Type B pancreatic cell (in vitro differentiated cells): ENCODE measurements at regions not wholly inside any gene's neighbourhood (a gene's known extent, or its start where the extent isn't known, plus 50 kb on each side); places are given as distances from the start of the nearest gene placed in this dataset.

Experiments
- DNase-seq: peaks from one replicate; pipeline ENCODE4 v3.0.0; 2021; ENCODE audit warnings: mixed read lengths; ENCODE audit not compliant: unreplicated experiment; ENCODE audit errors: extremely low spot score
- H3K27ac Mint-ChIP-seq: 2 replicates; pipeline ENCODE4 v1.8.0; 2021; ENCODE audit warnings: mild to moderate bottlenecking, mixed read lengths
- H3K27me3 Mint-ChIP-seq: 2 replicates; pipeline ENCODE4 v1.8.0; 2021; ENCODE audit warnings: mixed read lengths
- H3K36me3 Mint-ChIP-seq: 2 replicates; pipeline ENCODE4 v1.8.0; 2021; ENCODE audit warnings: mixed read lengths
- H3K4me1 Mint-ChIP-seq: one replicate; pipeline ENCODE4 v1.8.0; 2021; ENCODE audit warnings: mixed read lengths; ENCODE audit not compliant: unreplicated experiment
- H3K4me3 Mint-ChIP-seq: 2 replicates; pipeline ENCODE4 v1.8.0; 2021; ENCODE audit warnings: mild to moderate bottlenecking, mixed read lengths
- H3K9me3 Mint-ChIP-seq: 2 replicates; pipeline ENCODE4 v1.8.0; 2021; ENCODE audit warnings: mixed read lengths
- CTCF ChIP-seq: fragments of 200-600 bp; sonication (generic); conservative IDR thresholded peaks from 2 replicates; pipeline ENCODE4 v1.5.0; 2021; ENCODE audit warnings: antibody characterized with exemption, mild to moderate bottlenecking

DNA sequence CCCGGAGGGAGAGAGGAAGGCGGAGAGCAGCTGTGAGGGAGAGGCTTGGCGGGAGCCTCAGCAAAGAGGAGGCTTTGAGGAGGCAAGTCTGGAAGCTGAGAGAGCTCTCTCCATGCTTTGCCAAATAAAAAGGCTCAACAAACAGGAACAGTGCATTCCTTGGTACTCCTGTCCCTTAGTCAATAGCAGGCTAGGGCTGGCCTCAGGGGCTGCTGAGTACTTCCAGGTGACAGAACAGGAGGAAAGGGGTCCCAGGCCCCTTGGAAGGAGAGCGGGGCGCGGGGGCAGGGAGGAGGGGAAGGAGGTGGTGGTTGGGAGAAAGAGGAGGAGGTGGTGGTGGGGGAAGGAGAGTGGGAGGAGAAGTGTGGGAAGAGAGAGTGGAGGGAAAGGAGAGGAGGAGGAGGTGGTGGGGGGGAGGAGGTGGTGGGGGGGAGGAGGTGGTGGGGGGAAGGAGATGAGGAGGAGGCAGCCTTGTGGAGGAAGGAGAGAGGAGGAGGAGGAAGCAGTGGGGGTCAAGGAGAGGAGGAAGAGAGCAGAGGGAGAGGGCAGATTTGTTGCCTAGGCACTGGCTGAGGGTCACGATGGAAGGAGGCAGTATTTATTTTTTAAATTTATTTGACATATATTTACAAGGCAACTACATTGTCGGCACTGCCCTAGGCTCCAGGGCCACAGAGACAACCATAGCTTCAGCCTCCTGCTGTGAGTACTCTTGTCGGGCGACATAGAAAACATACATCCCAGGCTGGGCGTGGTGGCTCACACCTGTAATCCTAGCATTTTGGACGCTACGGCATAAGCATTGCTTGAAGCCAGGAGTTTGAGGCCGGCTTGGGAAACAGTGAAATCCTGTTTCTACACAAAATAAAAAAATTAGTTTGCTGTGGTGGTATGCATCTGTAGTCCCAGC, 74.2 kb upstream of the ZBED5 start:
- no peak for DNase-seq
- no peaks in the 10 kb centered on the region for H3K36me3 Mint-ChIP-seq
- H3K27me3 Mint-ChIP-seq = no peaks in the 10 kb centered on the region
- H3K27ac Mint-ChIP-seq = peak overlapping the region; percentile 92
- H3K4me1 Mint-ChIP-seq = peaks cover 30% of the 10 kb centered on the region
- no peaks in the 10 kb centered on the region for H3K9me3 Mint-ChIP-seq
- TF ChIP-seq CTCF = no peak
- H3K4me3 Mint-ChIP-seq = peak overlapping the region; percentile 91

- no peak for TF ChIP-seq CTCF
- peak overlapping the region; percentile 91 for H3K4me3 Mint-ChIP-seq
- H3K36me3 Mint-ChIP-seq = no peaks in the 10 kb centered on the region
- no peaks in the 10 kb centered on the region for H3K9me3 Mint-ChIP-seq
- no peaks in the 10 kb centered on the region for H3K27me3 Mint-ChIP-seq
- peak; percentile 85 for DNase-seq
- H3K27ac Mint-ChIP-seq = peak overlapping the region; percentile 92
- peaks cover 36% of the 10 kb centered on the region for H3K4me1 Mint-ChIP-seq
Observed at GRCh38 chr11:10930972-10931760, 73.3 kb upstream of the ZBED5 start.

DNA sequence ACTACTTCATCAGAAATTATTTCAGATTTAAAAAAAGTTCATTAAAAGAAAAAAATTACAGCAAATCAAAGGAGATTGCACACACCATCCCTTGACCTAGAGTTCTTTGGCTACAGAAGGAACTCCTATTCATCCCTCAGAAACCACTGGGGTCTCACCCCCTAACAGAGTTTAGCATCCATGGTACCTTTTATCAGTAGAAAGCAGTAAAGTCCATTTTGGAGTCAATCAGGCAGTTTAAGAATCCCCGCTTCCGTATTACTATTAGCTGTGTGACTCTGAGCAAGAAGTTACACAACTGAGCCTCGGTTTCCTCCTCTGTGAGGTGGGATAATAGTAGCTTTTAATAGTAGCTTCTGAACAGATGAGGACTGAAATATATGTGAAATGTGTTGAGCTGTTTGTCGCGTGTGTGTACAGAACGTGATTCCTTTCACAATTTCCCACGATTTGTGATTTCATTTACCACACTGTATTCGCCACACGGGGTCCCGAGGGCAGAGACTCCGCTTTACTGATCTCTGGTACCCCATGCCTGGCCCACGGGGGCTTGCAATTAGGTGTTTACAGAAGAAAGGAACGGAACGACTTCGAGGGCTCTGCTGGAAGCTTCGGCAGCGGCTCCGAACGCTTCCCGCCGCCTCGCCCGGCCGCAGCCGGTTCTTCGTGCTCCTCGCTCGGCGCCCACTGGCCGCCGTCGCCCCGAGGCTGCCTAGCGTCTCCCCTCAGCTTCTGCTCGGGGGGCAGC, 72.5 kb upstream of the ZBED5 start:
- TF ChIP-seq CTCF = peak; percentile 31
- H3K27me3 Mint-ChIP-seq = no peaks in the 10 kb centered on the region
- no peaks in the 10 kb centered on the region for H3K9me3 Mint-ChIP-seq
- H3K4me1 Mint-ChIP-seq = peaks cover 36% of the 10 kb centered on the region
- peak overlapping the region; percentile 83 for H3K27ac Mint-ChIP-seq
- DNase-seq = no peak
- peak overlapping the region; percentile 89 for H3K4me3 Mint-ChIP-seq
- H3K36me3 Mint-ChIP-seq = no peaks in the 10 kb centered on the region

DNA sequence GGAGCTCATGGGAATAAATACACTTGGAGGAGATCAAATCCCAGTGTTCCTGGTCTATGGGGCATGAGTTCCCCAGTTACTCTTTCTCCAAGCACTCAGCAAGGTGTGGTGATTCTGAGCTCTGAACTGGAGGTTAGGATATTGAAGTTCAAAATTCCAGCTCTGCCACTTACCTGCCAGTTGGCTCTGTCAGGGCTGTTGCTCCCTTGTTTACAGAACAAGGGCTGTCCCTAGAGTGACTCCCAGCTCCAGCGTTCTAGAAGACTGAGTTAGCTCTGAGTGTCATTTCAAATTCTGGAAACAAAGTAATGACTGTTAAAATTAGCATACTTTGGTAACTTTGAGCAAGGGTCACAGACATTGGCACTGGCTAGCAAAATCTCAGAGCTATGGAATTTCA, 69.7 kb upstream of the ZBED5 start:
- H3K27ac Mint-ChIP-seq = peak overlapping the region; percentile 4
- no peak overlapping the region for H3K4me3 Mint-ChIP-seq
- H3K36me3 Mint-ChIP-seq = no peaks in the 10 kb centered on the region
- no peak for TF ChIP-seq CTCF
- no peaks in the 10 kb centered on the region for H3K9me3 Mint-ChIP-seq
- H3K4me1 Mint-ChIP-seq = peaks cover 31% of the 10 kb centered on the region
- no peaks in the 10 kb centered on the region for H3K27me3 Mint-ChIP-seq
- no peak for DNase-seq

- Mint-ChIP-seq H3K4me1 (peaks cover 30% of the 10 kb centered on the region), H3K27ac (peak overlapping the region; percentile 4), H3K36me3 (no peaks in the 10 kb centered on the region), H3K4me3 (peak overlapping the region; percentile 28), H3K9me3 (no peaks in the 10 kb centered on the region), H3K27me3 (no peaks in the 10 kb centered on the region)
- TF ChIP-seq CTCF = no peak
- no peak for DNase-seq
Observed at GRCh38 chr11:10926801-10927211, 69.0 kb upstream of the ZBED5 start.
